Upper lobe of left lung (tissue), 4 donors: ENCODE measurements at regions not wholly inside any gene's neighbourhood (a gene's known extent, or its start where the extent isn't known, plus 50 kb on each side); places are given as distances from the start of the nearest gene placed in this dataset.

Experiments
- POLR2A ChIP-seq, 4 donors: fragments of 450-650 bp; IDR thresholded peaks; one replicate each; pipeline ENCODE4 v1.5.1; 2016 to 2017; ENCODE audit warnings: antibody characterized with exemption in 4 of 4, mild to moderate bottlenecking in 2 of 4
- TF ChIP-seq, protein P1 (sequence below), 6 experiments: fragments of 450-650 bp in 4 of 6; fragments of 200-600 bp in 2 of 6; sonication (generic) in 2 of 6; IDR thresholded peaks; one replicate each; pipeline ENCODE4 v1.5.1; 2016 to 2019; ENCODE audit warnings: antibody characterized with exemption in 6 of 6

DNA sequence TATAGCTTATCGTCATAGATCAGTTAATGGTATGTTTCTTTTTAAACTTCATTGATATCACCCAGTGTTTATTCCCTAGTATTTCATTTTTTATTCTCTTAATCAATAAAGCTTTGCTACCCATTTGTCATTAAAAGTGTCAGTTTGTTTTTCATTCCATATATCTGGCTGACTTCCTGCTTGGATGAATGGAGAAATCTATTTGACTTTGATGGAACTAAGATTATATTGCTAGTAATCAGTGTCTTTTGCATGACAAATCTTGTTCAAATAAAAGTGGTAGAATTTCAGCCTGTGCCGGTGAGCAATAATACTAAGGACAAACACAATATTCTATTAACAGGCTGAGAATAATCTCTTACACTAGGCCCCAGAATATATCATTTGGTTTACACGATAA, 203.3 kb downstream of the SEC23IP start:
- TF ChIP-seq POLR2A (IDR thresholded peaks at IDR 0.05) = no peak
- TF ChIP-seq, protein P1, sequence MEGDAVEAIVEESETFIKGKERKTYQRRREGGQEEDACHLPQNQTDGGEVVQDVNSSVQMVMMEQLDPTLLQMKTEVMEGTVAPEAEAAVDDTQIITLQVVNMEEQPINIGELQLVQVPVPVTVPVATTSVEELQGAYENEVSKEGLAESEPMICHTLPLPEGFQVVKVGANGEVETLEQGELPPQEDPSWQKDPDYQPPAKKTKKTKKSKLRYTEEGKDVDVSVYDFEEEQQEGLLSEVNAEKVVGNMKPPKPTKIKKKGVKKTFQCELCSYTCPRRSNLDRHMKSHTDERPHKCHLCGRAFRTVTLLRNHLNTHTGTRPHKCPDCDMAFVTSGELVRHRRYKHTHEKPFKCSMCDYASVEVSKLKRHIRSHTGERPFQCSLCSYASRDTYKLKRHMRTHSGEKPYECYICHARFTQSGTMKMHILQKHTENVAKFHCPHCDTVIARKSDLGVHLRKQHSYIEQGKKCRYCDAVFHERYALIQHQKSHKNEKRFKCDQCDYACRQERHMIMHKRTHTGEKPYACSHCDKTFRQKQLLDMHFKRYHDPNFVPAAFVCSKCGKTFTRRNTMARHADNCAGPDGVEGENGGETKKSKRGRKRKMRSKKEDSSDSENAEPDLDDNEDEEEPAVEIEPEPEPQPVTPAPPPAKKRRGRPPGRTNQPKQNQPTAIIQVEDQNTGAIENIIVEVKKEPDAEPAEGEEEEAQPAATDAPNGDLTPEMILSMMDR (IDR thresholded peaks at IDR 0.05) = no peak
